HepG2 (cell line): ENCODE measurements at regions not wholly inside any gene's neighbourhood (a gene's known extent, or its start where the extent isn't known, plus 50 kb on each side); places are given as distances from the start of the nearest gene placed in this dataset.

ENCODE experiments used
- CBX1 ChIP-seq: IDR thresholded peaks from one replicate; pipeline ENCODE4 v1.6.1; 2016; ENCODE audit warnings: antibody characterized with exemption, low read depth
- EED ChIP-seq: sonication (generic); formaldehyde crosslinking; IDR thresholded peaks from 2 replicates; pipeline ENCODE4 v1.5.0; 2020; ENCODE audit warnings: mild to moderate bottlenecking, missing genetic modification reagents
- EP300 ChIP-seq, 3 experiments: sonication (generic) in 1 of 3; formaldehyde crosslinking in 1 of 3; IDR thresholded peaks; 2 replicates each; pipeline versions ENCODE4 v1.5.1 to v1.6.1; 2011 to 2020; ENCODE audit warnings: low read depth in 2 of 3, low read length in 2 of 3, borderline replicate concordance in 1 of 3, improper control_type of control experiment in 1 of 3, mild to moderate bottlenecking in 1 of 3, missing genetic modification reagents in 1 of 3, moderate library complexity in 1 of 3
- HIVEP1 ChIP-seq: sonication (generic); formaldehyde crosslinking; IDR thresholded peaks from 2 replicates; pipeline ENCODE4 v1.4.0; 2020; ENCODE audit warnings: mild to moderate bottlenecking, missing genetic modification reagents
- JUNB ChIP-seq: sonication (generic); formaldehyde crosslinking; IDR thresholded peaks from 2 replicates; pipeline ENCODE4 v1.8.0; 2022; ENCODE audit warnings: missing genetic modification reagents, mild to moderate bottlenecking, borderline replicate concordance
- MYC ChIP-seq: sonication (generic); formaldehyde crosslinking; IDR thresholded peaks from 2 replicates; pipeline ENCODE4 v1.9.0; 2021; ENCODE audit warnings: missing genetic modification reagents, borderline replicate concordance
- NBN ChIP-seq: fragments of 450-650 bp; conservative IDR thresholded peaks from 2 replicates; pipeline ENCODE4 v1.6.1; 2017
- POLR2A ChIP-seq, 2 experiments: IDR thresholded peaks; 2 replicates each; pipeline ENCODE4 v1.6.1; 2011; ENCODE audit warnings: low read depth in 2 of 2, low read length in 2 of 2, mild to moderate bottlenecking in 1 of 2, moderate library complexity in 1 of 2; ENCODE audit not compliant: insufficient read depth in 1 of 2
- REL ChIP-seq: sonication (generic); formaldehyde crosslinking; conservative IDR thresholded peaks from 2 replicates; pipeline ENCODE4 v1.8.0; 2022; ENCODE audit warnings: mild to moderate bottlenecking, missing genetic modification reagents, moderate library complexity
- SP1 ChIP-seq, 2 experiments: fragments of 450-650 bp in 1 of 2; sonication (generic) in 1 of 2; formaldehyde crosslinking in 1 of 2; IDR thresholded peaks; 2 replicates each; pipeline versions ENCODE4 v1.4.0 to v1.6.1; 2016 to 2020; ENCODE audit warnings: missing genetic modification reagents in 1 of 2
- ZBTB8A ChIP-seq: sonication (generic); formaldehyde crosslinking; IDR thresholded peaks from 2 replicates; pipeline ENCODE4 v1.4.0; 2020; ENCODE audit warnings: mild to moderate bottlenecking, low read depth, missing genetic modification reagents, borderline replicate concordance
- ZNF121 ChIP-seq: sonication (generic); formaldehyde crosslinking; IDR thresholded peaks from 2 replicates; pipeline ENCODE4 v1.5.0; 2020; ENCODE audit warnings: mild to moderate bottlenecking, missing genetic modification reagents
- ZNF124 ChIP-seq: sonication (generic); formaldehyde crosslinking; IDR thresholded peaks from 2 replicates; pipeline ENCODE4 v1.4.0; 2020; ENCODE audit warnings: missing genetic modification reagents
- TF ChIP-seq, protein P1 (sequence below): sonication (generic); formaldehyde crosslinking; IDR thresholded peaks from 2 replicates; pipeline ENCODE4 v1.4.0; 2020; ENCODE audit warnings: missing genetic modification reagents

DNA sequence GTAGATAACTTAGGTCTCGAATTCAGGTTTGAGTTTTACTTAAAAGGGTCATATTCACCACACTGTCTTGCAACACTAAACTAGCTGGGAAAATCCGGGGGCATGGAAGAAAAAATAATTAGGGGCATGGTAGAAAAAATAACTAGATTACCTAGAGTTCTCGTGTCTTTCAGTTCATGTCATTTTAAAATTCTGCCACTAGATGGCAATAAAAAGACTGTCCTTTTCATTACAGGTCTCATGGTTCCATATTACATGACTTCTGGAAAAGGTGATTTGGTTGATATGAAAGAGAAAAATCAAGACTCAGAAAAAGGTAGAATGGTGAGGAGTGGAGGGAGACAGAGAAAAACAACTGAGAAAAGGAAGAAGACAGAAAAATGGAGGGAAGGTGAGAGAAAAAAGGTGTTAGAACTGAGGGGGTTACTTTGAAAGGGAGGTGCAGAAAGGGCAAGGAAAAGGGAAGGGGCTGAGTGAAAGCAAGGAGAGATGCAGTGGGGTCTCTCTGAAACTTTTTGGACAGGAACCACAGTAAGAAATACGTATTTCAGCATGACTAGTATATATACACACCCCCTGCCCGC, 299.0 kb downstream of the KLF12 start:
- TF ChIP-seq JUNB (CRISPR knock-in tag) = no peak
- TF ChIP-seq CBX1 = no peak
- TF ChIP-seq, protein P1, sequence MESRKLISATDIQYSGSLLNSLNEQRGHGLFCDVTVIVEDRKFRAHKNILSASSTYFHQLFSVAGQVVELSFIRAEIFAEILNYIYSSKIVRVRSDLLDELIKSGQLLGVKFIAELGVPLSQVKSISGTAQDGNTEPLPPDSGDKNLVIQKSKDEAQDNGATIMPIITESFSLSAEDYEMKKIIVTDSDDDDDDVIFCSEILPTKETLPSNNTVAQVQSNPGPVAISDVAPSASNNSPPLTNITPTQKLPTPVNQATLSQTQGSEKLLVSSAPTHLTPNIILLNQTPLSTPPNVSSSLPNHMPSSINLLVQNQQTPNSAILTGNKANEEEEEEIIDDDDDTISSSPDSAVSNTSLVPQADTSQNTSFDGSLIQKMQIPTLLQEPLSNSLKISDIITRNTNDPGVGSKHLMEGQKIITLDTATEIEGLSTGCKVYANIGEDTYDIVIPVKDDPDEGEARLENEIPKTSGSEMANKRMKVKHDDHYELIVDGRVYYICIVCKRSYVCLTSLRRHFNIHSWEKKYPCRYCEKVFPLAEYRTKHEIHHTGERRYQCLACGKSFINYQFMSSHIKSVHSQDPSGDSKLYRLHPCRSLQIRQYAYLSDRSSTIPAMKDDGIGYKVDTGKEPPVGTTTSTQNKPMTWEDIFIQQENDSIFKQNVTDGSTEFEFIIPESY (CRISPR knock-in tag) = no peak
- TF ChIP-seq ZNF121 (CRISPR knock-in tag) = no peak
- TF ChIP-seq ZBTB8A (CRISPR knock-in tag) = no peak
- no peak for TF ChIP-seq REL
- TF ChIP-seq ZNF124 (CRISPR knock-in tag) = no peak
- TF ChIP-seq POLR2A (IDR thresholded peaks at IDR 0.05; ENCODE audit: insufficient read depth in 1 of 2, low read depth in 2 of 2, low read length in 2 of 2) = no peak
- TF ChIP-seq NBN = no peak
- TF ChIP-seq SP1 (IDR thresholded peaks at IDR 0.05) = no peak
- TF ChIP-seq SP1 (CRISPR knock-in tag; IDR thresholded peaks at IDR 0.05) = no peak
- TF ChIP-seq EED (CRISPR knock-in tag) = no peak
- TF ChIP-seq EP300 (IDR thresholded peaks at IDR 0.05; ENCODE audit: low read depth in 2 of 2, low read length in 2 of 2) = no peak
- TF ChIP-seq EP300 (CRISPR knock-in tag; IDR thresholded peaks at IDR 0.05; ENCODE audit: borderline replicate concordance) = no peak
- no peak for TF ChIP-seq HIVEP1
- TF ChIP-seq MYC (CRISPR knock-in tag) = no peak
